MCF 10A (cell line): ENCODE measurements at regions not wholly inside any gene's neighbourhood (a gene's known extent, or its start where the extent isn't known, plus 50 kb on each side); places are given as distances from the start of the nearest gene placed in this dataset.

Experiments
- BruUV-seq: library from RNA; stranded (reverse); fragments of 400-500 nt; replicated peaks from 2 replicates; lab custom pipeline; 2021; lab: Mats Ljungman, UMichigan
- CTCF ChIA-PET: fragments of 300-600 bp; sonication (Branson Sonifier 250); formaldehyde crosslinking; extraction: SDS; loops from one replicate; lab custom pipeline; 2021; ENCODE audit warnings: antibody characterized with exemption, inconsistent platforms; lab: Yijun Ruan, JAX
- POLR2A ChIA-PET: fragments of 300-600, 350-650 bp; sonication (Branson Sonifier 250); formaldehyde crosslinking; extraction: SDS; loops from one replicate; lab custom pipeline; 2020; ENCODE audit warnings: antibody characterized with exemption, inconsistent platforms; lab: Yijun Ruan, JAX
- DNase-seq: peaks from one replicate; pipeline ENCODE4 v3.0.0-alpha.2; 2018; ENCODE audit not compliant: unreplicated experiment
- H3K27ac Mint-ChIP-seq: one replicate; pipeline ENCODE4 v1.8.0; 2022; ENCODE audit warnings: mild to moderate bottlenecking, low read depth, mixed read lengths; ENCODE audit not compliant: unreplicated experiment
- H3K27me3 Mint-ChIP-seq: one replicate; pipeline ENCODE4 v1.8.0; 2022; ENCODE audit warnings: mixed read lengths; ENCODE audit not compliant: insufficient read depth, unreplicated experiment
- H3K36me3 Mint-ChIP-seq: one replicate; pipeline ENCODE4 v1.8.0; 2022; ENCODE audit warnings: mild to moderate bottlenecking, moderate library complexity, mixed read lengths; ENCODE audit not compliant: insufficient read depth, unreplicated experiment
- H3K4me1 Mint-ChIP-seq: one replicate; pipeline ENCODE4 v1.8.0; 2022; ENCODE audit warnings: mixed read lengths; ENCODE audit not compliant: insufficient read depth, unreplicated experiment
- H3K4me3 Mint-ChIP-seq: one replicate; pipeline ENCODE4 v1.8.0; 2022; ENCODE audit warnings: mild to moderate bottlenecking, moderate library complexity, mixed read lengths; ENCODE audit not compliant: unreplicated experiment
- H3K9me3 Mint-ChIP-seq: one replicate; pipeline ENCODE4 v1.8.0; 2022; ENCODE audit warnings: mixed read lengths; ENCODE audit not compliant: unreplicated experiment
- CTCF ChIP-seq: fragments of 200-600 bp; IDR thresholded peaks from one replicate; pipeline ENCODE4 v1.8.0; 2022; ENCODE audit warnings: antibody characterized with exemption, mild to moderate bottlenecking; ENCODE audit not compliant: unreplicated experiment
- intact Hi-C: fragments of 100-400 bp; cut with micrococcal nuclease; formaldehyde crosslinking; loops from 2 replicates; pipeline ENCODE4 v1.14.1; 2022

GRCh38 chr18:22547807-22548561, 130.3 kb upstream of the CTAGE1 start:
- POLR2A ChIA-PET, result no interaction called here
- Mint-ChIP-seq H3K4me3 (no peak overlapping the region), H3K4me1 (peaks cover 19% of the 10 kb centered on the region), H3K27me3 (no peaks in the 10 kb centered on the region), H3K9me3 (no peaks in the 10 kb centered on the region), H3K36me3 (no peaks in the 10 kb centered on the region), H3K27ac (no peak overlapping the region)
- intact Hi-C loops, result no loop called here
- BruUV-seq, result no TSS peak
- DNase-seq, result no peak
- CTCF ChIA-PET, result interaction anchor here (0.6 to 0.7 kb wide), 3 partner anchors 23 to 651 kb away, joined by 3 read pairs; no protein-coding TSS in a partner anchor
- TF ChIP-seq CTCF, result no peak

- ChIA-PET CTCF (no interaction called here), POLR2A (no interaction called here)
- intact Hi-C loops, result no loop called here
- peaks cover 9% of the 10 kb centered on the region for H3K4me1 Mint-ChIP-seq
- TF ChIP-seq CTCF, result no peak
- H3K9me3 Mint-ChIP-seq, result no peaks in the 10 kb centered on the region
- H3K4me3 Mint-ChIP-seq, result no peak overlapping the region
- no peak for DNase-seq
- BruUV-seq, result no TSS peak
- no peaks in the 10 kb centered on the region for H3K27me3 Mint-ChIP-seq
- no peak overlapping the region for H3K27ac Mint-ChIP-seq
- H3K36me3 Mint-ChIP-seq, result no peaks in the 10 kb centered on the region
These were observed 131.7 kb upstream of the CTAGE1 start for GRCh38 chr18:22549260-22549937.

GRCh38 chr18:22550366-22550765, 132.7 kb upstream of the CTAGE1 start:
- BruUV-seq, result no TSS peak
- ChIA-PET CTCF (no interaction called here), POLR2A (no interaction called here)
- Mint-ChIP-seq H3K9me3 (no peaks in the 10 kb centered on the region), H3K4me1 (peaks cover 5% of the 10 kb centered on the region), H3K36me3 (no peaks in the 10 kb centered on the region), H3K4me3 (no peak overlapping the region), H3K27ac (no peak overlapping the region), H3K27me3 (no peaks in the 10 kb centered on the region)
- no peak for TF ChIP-seq CTCF
- DNase-seq, result peak; percentile 47
- intact Hi-C loops, result no loop called here

GRCh38 chr18:22550861-22551260, 133.1 kb upstream of the CTAGE1 start:
- DNase-seq, result no peak
- Mint-ChIP-seq H3K27ac (no peak overlapping the region), H3K4me1 (peaks cover under 1% of the 10 kb centered on the region), H3K27me3 (no peaks in the 10 kb centered on the region), H3K9me3 (no peaks in the 10 kb centered on the region), H3K36me3 (no peaks in the 10 kb centered on the region), H3K4me3 (no peak overlapping the region)
- TF ChIP-seq CTCF, result no peak
- POLR2A ChIA-PET, result no interaction called here
- CTCF ChIA-PET, result no interaction called here
- TSS peak; percentile 89 for BruUV-seq
- intact Hi-C loops, result loop anchor here (1.0 kb wide), 1 partner anchor 85 kb away; no protein-coding TSS in a partner anchor
